ENCODE measurements at regions not wholly inside any gene's neighbourhood (a gene's known extent, or its start where the extent isn't known, plus 50 kb on each side); places are given as distances from the start of the nearest gene placed in this dataset.

GRCh38 chrX:121853762-121854613, 806.6 kb downstream of the GLUD2 start:
- no peak for TF ChIP-seq POLR2A (IDR thresholded peaks at IDR 0.05; ENCODE audit: extremely low read depth, insufficient read length)
- TF ChIP-seq, protein P1, sequence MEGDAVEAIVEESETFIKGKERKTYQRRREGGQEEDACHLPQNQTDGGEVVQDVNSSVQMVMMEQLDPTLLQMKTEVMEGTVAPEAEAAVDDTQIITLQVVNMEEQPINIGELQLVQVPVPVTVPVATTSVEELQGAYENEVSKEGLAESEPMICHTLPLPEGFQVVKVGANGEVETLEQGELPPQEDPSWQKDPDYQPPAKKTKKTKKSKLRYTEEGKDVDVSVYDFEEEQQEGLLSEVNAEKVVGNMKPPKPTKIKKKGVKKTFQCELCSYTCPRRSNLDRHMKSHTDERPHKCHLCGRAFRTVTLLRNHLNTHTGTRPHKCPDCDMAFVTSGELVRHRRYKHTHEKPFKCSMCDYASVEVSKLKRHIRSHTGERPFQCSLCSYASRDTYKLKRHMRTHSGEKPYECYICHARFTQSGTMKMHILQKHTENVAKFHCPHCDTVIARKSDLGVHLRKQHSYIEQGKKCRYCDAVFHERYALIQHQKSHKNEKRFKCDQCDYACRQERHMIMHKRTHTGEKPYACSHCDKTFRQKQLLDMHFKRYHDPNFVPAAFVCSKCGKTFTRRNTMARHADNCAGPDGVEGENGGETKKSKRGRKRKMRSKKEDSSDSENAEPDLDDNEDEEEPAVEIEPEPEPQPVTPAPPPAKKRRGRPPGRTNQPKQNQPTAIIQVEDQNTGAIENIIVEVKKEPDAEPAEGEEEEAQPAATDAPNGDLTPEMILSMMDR (IDR thresholded peaks at IDR 0.05; ENCODE audit: low read depth, low read length) = no peak

Data from NB4 (cell line).